ENCODE measurements at regions not wholly inside any gene's neighbourhood (a gene's known extent, or its start where the extent isn't known, plus 50 kb on each side); places are given as distances from the start of the nearest gene placed in this dataset.
"Not testable (repeated sequence)": the region's sequence is repeated elsewhere in the genome, so short reads cannot be mapped to it uniquely, and the experiment has no call there.

- no peak for DNase-seq (ENCODE audit: low read depth in 2 of 2)
- no peak overlapping the region for H3K4me3 ChIP-seq (replicated peaks in 1 of 2; ENCODE audit: low read depth in 2 of 2, low read length in 2 of 2)
- TF ChIP-seq, protein P1, sequence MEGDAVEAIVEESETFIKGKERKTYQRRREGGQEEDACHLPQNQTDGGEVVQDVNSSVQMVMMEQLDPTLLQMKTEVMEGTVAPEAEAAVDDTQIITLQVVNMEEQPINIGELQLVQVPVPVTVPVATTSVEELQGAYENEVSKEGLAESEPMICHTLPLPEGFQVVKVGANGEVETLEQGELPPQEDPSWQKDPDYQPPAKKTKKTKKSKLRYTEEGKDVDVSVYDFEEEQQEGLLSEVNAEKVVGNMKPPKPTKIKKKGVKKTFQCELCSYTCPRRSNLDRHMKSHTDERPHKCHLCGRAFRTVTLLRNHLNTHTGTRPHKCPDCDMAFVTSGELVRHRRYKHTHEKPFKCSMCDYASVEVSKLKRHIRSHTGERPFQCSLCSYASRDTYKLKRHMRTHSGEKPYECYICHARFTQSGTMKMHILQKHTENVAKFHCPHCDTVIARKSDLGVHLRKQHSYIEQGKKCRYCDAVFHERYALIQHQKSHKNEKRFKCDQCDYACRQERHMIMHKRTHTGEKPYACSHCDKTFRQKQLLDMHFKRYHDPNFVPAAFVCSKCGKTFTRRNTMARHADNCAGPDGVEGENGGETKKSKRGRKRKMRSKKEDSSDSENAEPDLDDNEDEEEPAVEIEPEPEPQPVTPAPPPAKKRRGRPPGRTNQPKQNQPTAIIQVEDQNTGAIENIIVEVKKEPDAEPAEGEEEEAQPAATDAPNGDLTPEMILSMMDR (IDR thresholded peaks at IDR 0.05; ENCODE audit: low read depth, low read length): no peak
These were observed 80.3 kb downstream of the UFM1 start for GRCh38 chr13:38429916-38430315.

GRCh38 chr13:38430796-38431195 lies 81.1 kb downstream of the UFM1 start:
- TF ChIP-seq, protein P1 (IDR thresholded peaks at IDR 0.05; ENCODE audit: low read depth, low read length): no peak
- no peak overlapping the region for H3K4me3 ChIP-seq (replicated peaks in 1 of 2; ENCODE audit: low read depth in 2 of 2, low read length in 2 of 2)
- no peak for DNase-seq (ENCODE audit: low read depth in 2 of 2)

GRCh38 chr13:38440666-38441065 lies 91.0 kb downstream of the UFM1 start:
- DNase-seq (ENCODE audit: low read depth in 2 of 2): no peak
- TF ChIP-seq, protein P1 (IDR thresholded peaks at IDR 0.05; ENCODE audit: low read depth, low read length): no peak
- no peak overlapping the region for H3K4me3 ChIP-seq (replicated peaks in 1 of 2; ENCODE audit: low read depth in 2 of 2, low read length in 2 of 2)

GRCh38 chr13:38444904-38445303 lies 95.3 kb downstream of the UFM1 start:
- TF ChIP-seq, protein P1 (IDR thresholded peaks at IDR 0.05; ENCODE audit: low read depth, low read length): no peak
- DNase-seq (ENCODE audit: low read depth in 2 of 2): no peak
- H3K4me3 ChIP-seq (replicated peaks in 1 of 2; ENCODE audit: low read depth in 2 of 2, low read length in 2 of 2): no peak overlapping the region

DNA sequence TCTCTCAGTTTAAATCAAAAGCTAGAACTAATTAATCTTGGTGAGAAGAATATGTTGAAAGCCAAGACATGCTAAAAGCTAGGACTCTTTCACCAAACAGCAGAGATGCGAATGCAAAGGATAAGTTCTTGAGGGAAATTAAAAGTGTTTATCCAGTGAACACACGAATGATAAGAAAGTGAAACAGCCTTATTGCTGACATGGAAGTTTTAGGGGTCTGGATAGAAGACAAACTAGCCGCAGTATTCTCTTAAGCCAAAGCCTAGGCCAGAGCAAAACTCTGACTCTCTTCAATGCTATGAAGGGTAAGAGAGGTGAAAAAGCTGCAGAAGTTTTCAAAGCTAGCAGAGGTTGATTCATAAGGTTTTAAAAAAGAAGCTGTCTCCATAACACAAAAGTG lies 103.0 kb downstream of the UFM1 start:
- H3K4me3 ChIP-seq (replicated peaks in 1 of 2; ENCODE audit: low read depth in 2 of 2, low read length in 2 of 2): no peak overlapping the region
- TF ChIP-seq, protein P1 (IDR thresholded peaks at IDR 0.05; ENCODE audit: low read depth, low read length): no peak
- DNase-seq (ENCODE audit: low read depth in 2 of 2): no peak

- TF ChIP-seq, protein P1 (IDR thresholded peaks at IDR 0.05; ENCODE audit: low read depth, low read length): no peak
- DNase-seq (ENCODE audit: low read depth in 2 of 2): no peak
- H3K4me3 ChIP-seq (replicated peaks in 1 of 2; ENCODE audit: low read depth in 2 of 2, low read length in 2 of 2): no peak overlapping the region
These were observed 113.0 kb downstream of the UFM1 start for GRCh38 chr13:38462605-38463004.

DNA sequence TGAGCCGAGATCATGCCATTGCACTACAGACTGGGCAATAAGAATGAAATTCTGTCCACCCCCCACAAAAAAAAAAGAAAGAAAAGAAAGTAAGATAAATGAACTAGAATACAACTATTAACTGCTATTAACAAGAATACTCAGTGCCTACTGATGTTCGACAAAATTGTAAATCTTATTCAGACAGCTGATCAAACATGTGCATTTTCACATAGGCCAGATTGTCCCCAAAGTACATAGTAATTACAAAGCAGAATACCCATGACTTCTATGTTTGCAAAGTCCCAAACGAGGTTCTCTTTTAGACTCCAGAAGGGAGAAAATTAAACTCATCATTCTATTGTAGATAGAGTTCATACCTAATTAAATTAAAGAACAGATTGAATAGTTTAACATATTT lies 113.4 kb downstream of the UFM1 start:
- no peak overlapping the region for H3K4me3 ChIP-seq (replicated peaks in 1 of 2; ENCODE audit: low read depth in 2 of 2, low read length in 2 of 2)
- no peak for DNase-seq (ENCODE audit: low read depth in 2 of 2)
- TF ChIP-seq, protein P1 (IDR thresholded peaks at IDR 0.05; ENCODE audit: low read depth, low read length): no peak

GRCh38 chr13:38472411-38472810 lies 122.8 kb downstream of the UFM1 start:
- H3K4me3 ChIP-seq (replicated peaks in 1 of 2; ENCODE audit: low read depth in 2 of 2, low read length in 2 of 2); DNase-seq (ENCODE audit: low read depth in 2 of 2): not testable (repeated sequence)
